Erythroblast (primary cell): ENCODE measurements at regions not wholly inside any gene's neighbourhood (a gene's known extent, or its start where the extent isn't known, plus 50 kb on each side); places are given as distances from the start of the nearest gene placed in this dataset.

ENCODE experiments used
- GATA1 ChIP-seq: IDR thresholded peaks from 2 replicates; pipeline ENCODE4 v1.6.1; 2011; ENCODE audit warnings: low read depth, mild to moderate bottlenecking, control low read depth, low read length, moderate library complexity
- POLR2A ChIP-seq: IDR thresholded peaks from 2 replicates; pipeline ENCODE4 v1.6.1; 2011; ENCODE audit warnings: mild to moderate bottlenecking, low read length

DNA sequence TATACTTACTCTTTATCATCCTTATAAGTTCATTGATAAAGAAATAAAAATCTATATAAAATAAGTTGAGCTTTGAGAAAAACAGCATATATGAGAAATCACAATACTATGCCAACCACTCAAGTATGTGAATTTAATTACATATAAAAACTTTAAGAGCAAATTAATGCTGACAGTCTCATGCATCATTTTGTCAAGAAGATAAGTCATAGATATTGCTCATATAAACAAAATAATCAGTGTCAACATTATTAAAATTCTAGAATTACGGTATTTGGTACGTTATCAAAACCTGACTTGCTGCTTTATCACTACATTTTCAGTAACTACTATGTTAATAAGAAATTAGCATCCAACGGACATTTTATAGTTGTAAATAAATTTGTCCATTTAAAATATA, 111.2 kb downstream of the FBXO8 start:
- TF ChIP-seq POLR2A (no peak), GATA1 (no peak)
